ENCODE measurements at regions not wholly inside any gene's neighbourhood (a gene's known extent, or its start where the extent isn't known, plus 50 kb on each side); places are given as distances from the start of the nearest gene placed in this dataset.

DNA sequence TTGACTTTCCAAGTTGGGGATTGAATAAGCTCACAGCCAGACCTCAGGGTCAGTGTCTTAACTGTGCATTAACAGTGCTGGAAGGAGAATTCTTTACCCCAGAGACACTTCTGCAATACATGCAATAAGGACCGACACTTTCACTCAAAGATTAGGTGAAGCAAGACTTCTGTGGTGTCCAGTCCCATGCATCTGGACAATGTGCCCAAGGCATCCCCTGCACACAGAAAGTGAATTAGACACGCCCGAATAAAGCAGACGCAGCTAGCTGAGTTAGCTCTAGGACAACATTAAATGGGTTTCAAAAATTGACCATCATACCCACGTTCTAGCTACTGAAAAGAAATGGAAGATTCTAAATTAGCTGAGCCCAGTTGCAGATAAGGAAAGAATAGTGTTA is 223.9 kb upstream of the NR2F2 start:
- TF ChIP-seq POLR2AphosphoS5 (IDR thresholded peaks at IDR 0.05; ENCODE audit: low read depth, low read length) (no peak), TAF1 (IDR thresholded peaks at IDR 0.05; ENCODE audit: borderline replicate concordance, insufficient read depth, low read length) (no peak), SIN3A (IDR thresholded peaks at IDR 0.05; ENCODE audit: borderline replicate concordance, insufficient read depth, low read length) (no peak), FOXP2 (optimal IDR thresholded peaks at IDR 0.05; ENCODE audit: borderline replicate concordance, extremely low read depth, extremely low read length, insufficient read depth) (no peak)
- TF ChIP-seq, protein P1, sequence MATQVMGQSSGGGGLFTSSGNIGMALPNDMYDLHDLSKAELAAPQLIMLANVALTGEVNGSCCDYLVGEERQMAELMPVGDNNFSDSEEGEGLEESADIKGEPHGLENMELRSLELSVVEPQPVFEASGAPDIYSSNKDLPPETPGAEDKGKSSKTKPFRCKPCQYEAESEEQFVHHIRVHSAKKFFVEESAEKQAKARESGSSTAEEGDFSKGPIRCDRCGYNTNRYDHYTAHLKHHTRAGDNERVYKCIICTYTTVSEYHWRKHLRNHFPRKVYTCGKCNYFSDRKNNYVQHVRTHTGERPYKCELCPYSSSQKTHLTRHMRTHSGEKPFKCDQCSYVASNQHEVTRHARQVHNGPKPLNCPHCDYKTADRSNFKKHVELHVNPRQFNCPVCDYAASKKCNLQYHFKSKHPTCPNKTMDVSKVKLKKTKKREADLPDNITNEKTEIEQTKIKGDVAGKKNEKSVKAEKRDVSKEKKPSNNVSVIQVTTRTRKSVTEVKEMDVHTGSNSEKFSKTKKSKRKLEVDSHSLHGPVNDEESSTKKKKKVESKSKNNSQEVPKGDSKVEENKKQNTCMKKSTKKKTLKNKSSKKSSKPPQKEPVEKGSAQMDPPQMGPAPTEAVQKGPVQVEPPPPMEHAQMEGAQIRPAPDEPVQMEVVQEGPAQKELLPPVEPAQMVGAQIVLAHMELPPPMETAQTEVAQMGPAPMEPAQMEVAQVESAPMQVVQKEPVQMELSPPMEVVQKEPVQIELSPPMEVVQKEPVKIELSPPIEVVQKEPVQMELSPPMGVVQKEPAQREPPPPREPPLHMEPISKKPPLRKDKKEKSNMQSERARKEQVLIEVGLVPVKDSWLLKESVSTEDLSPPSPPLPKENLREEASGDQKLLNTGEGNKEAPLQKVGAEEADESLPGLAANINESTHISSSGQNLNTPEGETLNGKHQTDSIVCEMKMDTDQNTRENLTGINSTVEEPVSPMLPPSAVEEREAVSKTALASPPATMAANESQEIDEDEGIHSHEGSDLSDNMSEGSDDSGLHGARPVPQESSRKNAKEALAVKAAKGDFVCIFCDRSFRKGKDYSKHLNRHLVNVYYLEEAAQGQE (IDR thresholded peaks at IDR 0.05; ENCODE audit: insufficient read depth in 1 of 2, low read depth in 2 of 2, low read length in 2 of 2), result no peak

All from PFSK-1 (cell line).